HUDEP-2 (cell line): ENCODE measurements at regions not wholly inside any gene's neighbourhood (a gene's known extent, or its start where the extent isn't known, plus 50 kb on each side); places are given as distances from the start of the nearest gene placed in this dataset.

Experiments used
- DNase-seq, 76 experiments: peaks; one replicate each; lab custom pipeline; 2025; ENCODE audit not compliant: unreplicated experiment in 76 of 76; lab: John Stamatoyannopoulos, UW

- DNase-seq, result no peak
These were observed 620.1 kb upstream of the GCFC2 start for GRCh38 chr2:76330865-76331264.

DNA sequence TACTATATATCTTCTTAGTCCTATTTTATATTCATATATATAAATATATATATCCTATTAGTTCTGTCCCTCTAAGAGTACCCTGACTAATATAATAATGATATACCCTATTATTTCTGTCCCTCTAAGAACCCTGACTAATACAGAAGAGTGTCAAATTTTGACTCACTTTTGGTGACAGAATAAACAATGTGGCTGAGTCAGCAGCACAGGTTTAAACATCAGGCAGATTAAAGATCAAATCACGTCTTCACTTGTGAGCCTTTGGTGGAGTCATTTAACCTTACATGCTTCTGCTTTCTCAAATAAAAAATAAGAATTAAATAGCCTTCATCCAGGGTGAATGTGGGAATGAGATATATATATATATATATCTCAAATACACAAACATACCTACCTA lies 615.9 kb upstream of the GCFC2 start:
- DNase-seq, result no peak

DNA sequence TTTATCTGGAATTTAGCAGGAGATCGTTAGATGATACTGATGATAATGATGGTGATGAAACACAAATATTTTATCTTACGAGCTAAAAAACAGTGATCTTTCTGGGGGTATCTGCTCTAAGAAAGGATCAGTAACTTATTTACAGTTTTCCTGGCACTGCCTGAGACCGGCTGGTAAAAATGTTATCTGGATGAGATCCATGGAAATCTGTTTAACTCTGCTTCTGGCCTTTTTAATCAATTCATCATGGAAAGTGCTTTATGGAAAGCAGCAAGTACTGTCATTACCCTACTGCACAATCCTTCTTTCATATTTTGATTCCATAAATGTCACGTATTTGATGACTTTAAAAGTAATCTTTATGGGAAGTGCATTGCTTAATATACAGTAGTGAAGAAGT lies 612.7 kb upstream of the GCFC2 start:
- no peak for DNase-seq

- DNase-seq, result no peak
These were observed 610.0 kb upstream of the GCFC2 start for GRCh38 chr2:76320716-76321115.

GRCh38 chr2:76318848-76319360 lies 608.2 kb upstream of the GCFC2 start:
- DNase-seq, result no peak

DNA sequence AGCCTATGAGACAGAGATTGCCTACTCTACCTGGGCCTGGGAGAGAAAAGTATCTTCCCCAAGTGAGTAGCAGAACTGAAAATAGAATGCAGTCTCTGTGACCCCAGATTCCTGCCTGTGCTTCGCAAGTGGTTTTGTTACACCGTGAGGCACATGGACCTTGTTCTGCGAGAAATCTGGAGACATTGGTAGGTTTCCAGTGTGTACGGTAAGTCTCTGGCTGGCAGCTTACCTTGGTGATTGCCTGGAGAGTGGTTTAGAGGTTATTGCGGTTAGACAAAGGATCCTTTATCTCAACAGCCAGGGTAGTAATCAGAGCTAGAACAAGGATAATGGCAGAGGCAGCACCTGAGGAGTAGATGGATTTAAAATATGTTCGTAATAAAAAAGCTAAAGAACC lies 606.0 kb upstream of the GCFC2 start:
- no peak for DNase-seq

DNA sequence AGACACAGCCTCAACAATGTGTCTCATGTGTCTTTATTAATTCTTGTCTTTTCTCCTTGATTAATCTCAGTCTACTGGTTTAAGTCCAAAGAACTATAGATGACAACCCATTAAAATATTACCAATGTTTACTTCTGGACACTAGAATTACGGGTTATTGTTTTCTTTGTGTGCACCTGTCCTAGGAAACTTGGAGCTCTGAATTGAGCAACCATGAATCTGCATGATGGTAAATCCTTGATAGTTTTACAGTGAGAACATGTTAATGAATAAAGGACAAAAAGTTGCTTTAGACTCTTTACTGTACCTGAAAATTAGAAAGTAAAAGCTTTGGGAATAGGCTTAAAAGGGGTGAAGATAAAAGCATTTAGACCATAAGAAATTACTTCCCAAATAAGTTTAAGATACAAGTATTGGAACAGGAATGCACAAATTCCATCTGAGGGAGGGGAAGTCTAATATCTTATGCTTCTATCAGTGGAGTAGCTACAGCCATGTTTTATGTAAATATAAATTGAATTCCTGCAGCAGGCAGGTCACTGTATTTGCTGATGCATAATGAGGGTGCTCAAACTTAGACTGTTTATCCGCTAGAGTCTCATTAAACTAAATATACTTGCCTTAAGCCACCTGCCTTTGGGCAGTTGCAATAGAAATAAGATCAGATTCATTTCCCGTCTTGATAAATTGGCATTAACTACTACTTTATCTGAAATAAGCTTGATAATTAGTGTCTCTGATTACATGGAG lies 603.7 kb upstream of the GCFC2 start:
- DNase-seq, result no peak

DNA sequence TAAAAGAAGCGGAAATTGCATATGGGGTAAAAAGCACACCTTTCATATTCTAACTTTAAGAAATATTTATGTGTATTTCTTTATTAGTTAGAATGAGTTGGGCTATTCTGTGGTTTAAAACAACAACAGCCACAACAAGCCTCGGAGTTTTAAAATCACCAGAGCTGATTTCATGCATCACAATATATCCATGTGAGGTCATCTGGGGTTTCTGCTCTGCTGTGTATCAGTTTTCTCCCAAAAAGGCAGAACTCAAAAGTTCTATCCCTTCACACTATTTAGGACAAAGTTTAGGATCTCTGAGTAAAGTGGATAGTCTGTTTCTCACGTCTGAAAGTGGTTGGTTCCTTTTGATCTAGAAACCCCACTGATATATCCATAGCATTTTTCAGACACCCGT lies 601.5 kb upstream of the GCFC2 start:
- DNase-seq, result no peak

DNA sequence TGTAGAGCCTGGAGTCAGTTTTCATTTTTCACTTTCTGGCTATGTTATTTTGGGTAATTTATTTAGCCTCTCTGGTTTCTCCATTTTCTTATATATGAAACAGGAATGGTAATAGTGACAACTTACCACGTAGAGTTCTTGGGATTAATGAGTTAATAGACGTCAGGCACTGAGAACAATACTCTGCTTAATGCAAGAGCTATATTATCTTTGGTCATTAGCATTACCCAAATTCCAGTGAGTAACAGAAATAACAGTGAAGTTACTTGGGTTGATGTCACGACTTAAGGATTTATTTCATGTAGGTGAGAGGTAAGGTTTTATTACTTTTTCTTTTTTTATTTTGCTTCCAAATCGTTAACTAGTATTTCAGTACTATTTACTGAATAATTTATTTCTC lies 601.0 kb upstream of the GCFC2 start:
- DNase-seq, result no peak

- DNase-seq, result no peak
These were observed 600.3 kb upstream of the GCFC2 start for GRCh38 chr2:76310894-76311633.

GRCh38 chr2:76307495-76307894 lies 596.8 kb upstream of the GCFC2 start:
- DNase-seq, result no peak

DNA sequence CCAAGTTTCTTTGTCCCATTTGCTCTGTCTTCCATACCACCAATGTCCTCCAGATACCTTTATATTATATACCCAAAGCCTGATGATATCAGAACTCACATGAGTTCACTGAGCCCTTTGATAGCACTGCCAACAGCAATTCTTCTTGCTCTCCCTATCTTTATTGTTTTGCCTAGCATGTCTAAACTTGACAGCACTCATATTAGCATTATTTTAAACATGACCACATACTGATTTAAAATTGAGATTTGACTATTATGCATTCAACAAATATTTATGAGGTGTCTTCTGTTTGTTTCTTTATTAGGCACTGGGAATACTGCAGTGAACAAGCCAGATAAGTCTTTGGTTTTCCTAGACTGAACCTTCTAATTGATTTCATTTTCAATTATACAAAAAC lies 587.3 kb upstream of the GCFC2 start:
- no peak for DNase-seq

DNA sequence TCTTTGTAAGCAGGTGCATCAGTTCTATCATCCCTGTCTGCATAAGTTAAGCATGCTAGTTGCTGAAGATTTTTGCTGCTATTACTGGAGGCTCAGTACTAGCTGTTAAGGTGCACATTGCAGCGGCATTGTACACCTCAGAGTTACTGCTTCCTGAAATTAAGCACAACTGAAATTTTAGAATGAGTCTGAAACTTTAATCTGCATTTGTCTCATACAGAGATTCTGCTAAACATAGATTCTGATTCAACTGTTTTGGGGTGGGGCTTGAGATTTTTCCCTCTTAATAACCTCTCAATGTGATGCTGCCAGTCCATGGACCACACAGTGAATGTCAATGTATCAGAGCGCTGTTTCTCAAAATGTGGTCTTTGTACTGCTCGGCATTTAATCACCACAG lies 585.7 kb upstream of the GCFC2 start:
- no peak for DNase-seq

DNA sequence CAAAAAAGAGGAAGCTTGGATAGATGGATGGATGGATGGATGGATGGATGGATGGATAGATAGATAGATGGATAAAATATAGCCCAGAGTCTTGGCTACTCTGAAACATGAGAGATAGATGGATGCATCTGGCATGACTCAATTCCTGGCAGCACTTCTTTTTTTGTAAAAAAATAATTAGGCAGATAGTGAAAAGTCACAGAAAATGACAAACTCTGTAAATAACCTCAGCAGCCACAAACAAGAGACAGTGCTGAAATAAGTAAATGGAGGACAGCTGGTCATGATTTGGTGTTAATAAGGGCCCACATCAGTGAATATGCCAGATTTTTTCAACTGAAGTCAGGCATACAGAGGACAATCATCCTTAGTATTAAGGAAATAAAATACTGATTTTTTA lies 585.0 kb upstream of the GCFC2 start:
- no peak for DNase-seq

DNA sequence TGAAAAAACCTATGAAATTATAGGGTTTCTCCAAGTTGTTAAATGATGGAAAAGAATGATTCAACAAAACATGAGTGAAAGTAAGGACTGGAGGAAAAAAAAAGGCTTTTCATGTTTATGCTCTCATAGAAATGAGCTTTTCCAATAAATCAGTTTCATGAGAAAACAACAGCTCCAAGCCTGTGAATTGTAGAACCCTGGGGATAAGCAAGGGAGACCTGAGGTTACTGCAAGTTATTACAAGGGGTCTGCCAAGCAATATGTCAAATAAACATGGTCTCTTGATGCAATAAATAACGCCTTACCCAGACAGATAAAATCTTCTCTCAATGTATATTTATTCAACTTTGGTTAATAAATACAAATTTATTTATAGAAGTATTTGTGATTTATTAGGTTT lies 577.9 kb upstream of the GCFC2 start:
- DNase-seq, result no peak

DNA sequence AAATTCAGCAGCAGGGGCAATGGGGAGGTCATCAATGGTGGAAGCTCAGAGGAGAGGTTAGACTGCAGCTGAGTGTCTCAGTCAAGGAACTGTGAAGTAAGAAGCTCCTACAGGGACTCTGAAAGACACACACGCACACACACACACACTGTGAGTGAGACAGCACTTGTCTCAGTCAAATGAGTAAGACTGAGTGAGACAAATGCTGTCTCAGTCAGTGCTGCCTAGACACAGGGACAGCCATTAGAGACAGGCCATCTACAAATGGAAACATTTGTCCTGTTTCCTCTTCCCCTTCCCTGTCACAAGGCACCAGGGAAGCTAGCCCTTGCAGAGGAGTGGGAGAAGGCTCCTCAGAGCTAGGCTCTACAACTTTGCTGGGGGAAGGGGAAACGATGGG lies 577.4 kb upstream of the GCFC2 start:
- DNase-seq, result no peak

DNA sequence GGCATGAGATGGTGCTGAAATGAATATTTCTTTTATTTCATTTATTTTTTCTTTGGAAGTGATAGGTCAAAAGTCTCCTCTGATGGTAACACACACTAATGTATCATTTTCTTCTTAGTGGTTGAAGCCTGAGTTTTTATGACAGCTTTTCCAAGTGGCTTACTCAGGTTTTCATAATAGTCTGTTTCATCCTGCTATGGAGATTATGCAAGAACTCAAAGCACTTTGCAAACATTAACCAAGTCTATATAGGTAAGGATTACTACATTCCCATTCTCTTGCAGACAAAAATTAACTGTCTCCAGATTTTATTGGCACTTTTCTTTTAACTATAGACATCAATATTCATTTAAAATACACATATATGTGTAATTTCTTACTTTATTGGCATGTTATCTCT lies 572.6 kb upstream of the GCFC2 start:
- DNase-seq, result no peak

- no peak for DNase-seq
These were observed 570.6 kb upstream of the GCFC2 start for GRCh38 chr2:76281156-76281841.

DNA sequence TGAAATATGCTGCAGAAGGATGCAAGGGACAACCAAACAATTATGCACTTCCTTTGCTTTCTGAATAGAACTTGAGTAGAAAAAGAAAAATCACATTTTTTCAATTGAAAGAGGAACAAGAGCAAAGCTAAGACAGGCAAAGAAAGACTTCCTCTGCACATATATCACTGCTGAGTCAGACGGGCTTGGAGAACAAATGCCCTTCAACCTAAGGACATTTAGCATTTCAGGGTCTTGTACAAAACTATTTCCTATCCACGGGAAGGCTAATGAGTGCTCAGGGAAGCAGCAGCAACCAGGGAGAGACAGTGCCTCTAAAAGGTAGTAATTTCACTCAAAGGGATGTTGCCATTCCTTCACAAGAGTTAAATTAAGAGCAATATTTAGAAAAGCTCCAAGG lies 570.0 kb upstream of the GCFC2 start:
- no peak for DNase-seq

DNA sequence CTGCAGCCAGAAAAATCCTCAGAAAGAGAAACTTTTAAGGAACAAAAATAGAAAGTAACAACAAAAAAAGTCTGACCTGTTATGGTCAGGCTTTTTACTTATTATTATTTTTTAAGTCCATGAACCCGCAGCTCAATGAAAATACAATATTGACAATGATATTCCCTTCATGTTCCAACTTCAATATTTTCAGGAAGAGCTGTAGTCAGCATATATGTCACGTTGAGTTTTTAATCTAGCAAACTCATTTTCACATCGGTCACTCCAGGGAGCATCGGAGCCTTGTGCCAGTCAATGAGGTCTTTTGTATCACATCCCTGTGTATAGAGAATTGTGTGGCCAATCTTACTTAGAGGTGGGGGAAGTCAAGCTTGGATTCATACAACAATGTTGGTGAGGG lies 568.4 kb upstream of the GCFC2 start:
- no peak for DNase-seq

GRCh38 chr2:76275788-76276187 lies 565.1 kb upstream of the GCFC2 start:
- DNase-seq, result no peak

DNA sequence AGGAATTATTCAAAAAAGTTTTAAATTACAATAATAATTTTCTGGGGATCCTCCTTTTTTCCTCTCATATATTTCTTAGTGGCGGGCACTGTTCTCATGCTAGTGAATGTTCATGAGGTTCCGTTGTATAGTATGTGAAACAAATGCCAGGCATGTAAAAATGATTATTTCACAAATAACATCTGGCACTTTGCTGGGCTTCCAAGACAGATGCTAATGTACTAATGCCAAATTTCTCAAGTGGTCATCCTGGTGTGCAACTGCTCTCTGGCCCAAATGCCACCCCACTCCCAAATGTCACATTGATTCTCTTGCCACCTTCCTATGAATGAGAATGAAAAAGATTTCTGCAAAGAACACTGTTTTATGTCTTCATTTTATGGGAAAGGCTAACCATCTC lies 564.0 kb upstream of the GCFC2 start:
- DNase-seq, result no peak
